ENCODE measurements at regions not wholly inside any gene's neighbourhood (a gene's known extent, or its start where the extent isn't known, plus 50 kb on each side); places are given as distances from the start of the nearest gene placed in this dataset.

DNA sequence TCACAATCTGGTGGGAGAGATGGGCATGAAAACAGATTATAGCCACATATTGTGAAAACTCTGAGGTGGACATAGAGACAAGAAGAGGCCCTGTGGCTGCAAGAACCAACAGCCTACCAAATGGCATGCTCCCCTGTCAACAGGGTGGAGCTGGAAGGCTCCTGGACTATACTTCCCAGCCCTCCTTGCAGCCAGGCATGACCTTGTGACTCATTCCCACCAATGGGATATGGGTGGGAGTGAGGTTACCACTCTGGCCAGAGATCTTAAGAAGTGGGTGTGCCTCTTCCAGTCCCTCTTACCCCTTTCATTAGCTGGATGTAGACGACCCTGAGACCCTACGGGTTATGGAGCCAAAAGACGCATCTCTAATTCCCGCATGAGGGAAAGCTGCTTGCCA lies 126.4 kb upstream of the ZBED5 start:
- no peak for DNase-seq (ENCODE audit: low read depth)
- no peak overlapping the region for H3K4me3 ChIP-seq (ENCODE audit: low read depth, low read length)
- TF ChIP-seq, protein P1, sequence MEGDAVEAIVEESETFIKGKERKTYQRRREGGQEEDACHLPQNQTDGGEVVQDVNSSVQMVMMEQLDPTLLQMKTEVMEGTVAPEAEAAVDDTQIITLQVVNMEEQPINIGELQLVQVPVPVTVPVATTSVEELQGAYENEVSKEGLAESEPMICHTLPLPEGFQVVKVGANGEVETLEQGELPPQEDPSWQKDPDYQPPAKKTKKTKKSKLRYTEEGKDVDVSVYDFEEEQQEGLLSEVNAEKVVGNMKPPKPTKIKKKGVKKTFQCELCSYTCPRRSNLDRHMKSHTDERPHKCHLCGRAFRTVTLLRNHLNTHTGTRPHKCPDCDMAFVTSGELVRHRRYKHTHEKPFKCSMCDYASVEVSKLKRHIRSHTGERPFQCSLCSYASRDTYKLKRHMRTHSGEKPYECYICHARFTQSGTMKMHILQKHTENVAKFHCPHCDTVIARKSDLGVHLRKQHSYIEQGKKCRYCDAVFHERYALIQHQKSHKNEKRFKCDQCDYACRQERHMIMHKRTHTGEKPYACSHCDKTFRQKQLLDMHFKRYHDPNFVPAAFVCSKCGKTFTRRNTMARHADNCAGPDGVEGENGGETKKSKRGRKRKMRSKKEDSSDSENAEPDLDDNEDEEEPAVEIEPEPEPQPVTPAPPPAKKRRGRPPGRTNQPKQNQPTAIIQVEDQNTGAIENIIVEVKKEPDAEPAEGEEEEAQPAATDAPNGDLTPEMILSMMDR (IDR thresholded peaks at IDR 0.05; ENCODE audit: low read depth, low read length, missing control alignments) = no peak

DNA sequence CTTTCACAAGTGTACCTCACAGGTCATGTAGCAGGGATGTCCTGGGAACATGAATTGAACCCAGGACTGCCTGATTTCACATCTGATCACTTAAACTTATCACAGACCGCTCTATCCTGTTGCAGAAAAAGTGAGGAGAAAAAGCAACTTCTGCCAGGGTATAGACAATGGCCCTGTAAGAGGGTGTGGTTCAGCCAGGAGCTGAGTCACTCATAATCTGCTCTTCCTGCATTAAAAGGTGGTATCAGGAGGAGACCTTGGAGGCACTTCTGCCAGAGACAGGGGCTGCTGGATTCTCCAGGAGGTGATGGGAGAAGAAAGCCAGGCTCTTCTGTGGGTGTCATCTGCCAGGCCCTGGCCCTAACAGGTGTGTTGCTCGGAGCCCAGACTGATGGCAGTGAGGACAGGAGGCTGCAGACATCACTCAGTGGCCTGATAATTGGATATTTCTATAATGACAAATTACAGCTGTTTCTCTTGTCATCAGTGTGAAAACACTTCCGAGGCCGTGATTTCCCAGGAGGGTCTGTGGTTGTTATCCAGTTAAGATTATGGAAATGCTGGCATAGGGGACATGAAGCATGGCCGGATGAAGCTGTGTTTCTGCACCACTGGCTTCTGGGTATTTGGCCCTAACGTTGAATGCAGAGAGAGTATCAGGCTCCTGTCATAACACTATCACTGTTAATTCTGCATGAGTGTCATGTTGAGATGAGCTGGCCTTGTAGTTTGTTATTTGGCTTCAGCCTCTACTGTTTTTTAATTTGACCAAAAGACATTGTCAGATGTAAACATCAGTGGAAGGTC lies 125.1 kb upstream of the ZBED5 start:
- TF ChIP-seq, protein P1 (IDR thresholded peaks at IDR 0.05; ENCODE audit: low read depth, low read length, missing control alignments) = no peak
- H3K4me3 ChIP-seq (ENCODE audit: low read depth, low read length) = no peak overlapping the region
- no peak for DNase-seq (ENCODE audit: low read depth)

DNA sequence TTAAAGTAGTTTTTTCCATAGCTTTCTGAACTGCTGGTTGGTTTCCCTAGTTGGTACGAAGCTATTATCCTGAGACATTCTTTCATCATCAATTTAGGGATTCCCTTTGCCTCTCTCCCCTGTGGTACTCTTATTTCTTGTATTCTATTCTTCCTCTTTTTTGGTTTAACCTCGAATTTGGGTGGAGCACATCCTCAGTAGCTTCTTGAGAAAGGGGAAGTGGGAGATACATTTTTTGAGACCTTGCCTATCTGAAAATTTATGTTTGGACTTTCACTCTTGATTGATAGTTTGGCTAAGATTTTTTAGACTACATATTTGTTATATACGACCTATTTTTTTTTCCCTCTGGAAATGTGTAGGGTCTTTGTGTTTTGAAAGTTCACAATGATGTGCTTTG lies 121.7 kb upstream of the ZBED5 start:
- H3K4me3 ChIP-seq (ENCODE audit: low read depth, low read length) = no peak overlapping the region
- peak; percentile 27 for DNase-seq (ENCODE audit: low read depth)
- TF ChIP-seq, protein P1 (IDR thresholded peaks at IDR 0.05; ENCODE audit: low read depth, low read length, missing control alignments) = no peak

DNA sequence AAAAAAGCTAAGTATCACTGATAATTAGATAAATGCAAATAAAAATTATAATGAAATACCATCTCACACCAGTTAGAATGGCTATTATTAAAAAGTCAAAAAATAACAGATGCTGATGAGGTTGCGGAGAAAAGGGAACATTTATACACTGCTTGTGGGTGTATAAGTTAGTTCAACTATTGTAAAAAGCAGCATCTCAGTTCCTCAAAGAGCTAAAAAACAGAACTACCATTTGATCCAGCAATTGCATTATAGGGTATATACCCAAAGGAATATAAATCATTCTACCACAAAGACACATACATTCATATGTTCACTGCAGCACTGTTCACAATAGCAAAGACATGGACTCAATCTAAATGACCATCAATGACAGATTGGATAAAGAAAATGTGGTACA lies 120.3 kb upstream of the ZBED5 start:
- H3K4me3 ChIP-seq (ENCODE audit: low read depth, low read length) = no peak overlapping the region
- no peak for DNase-seq (ENCODE audit: low read depth)
- TF ChIP-seq, protein P1 (IDR thresholded peaks at IDR 0.05; ENCODE audit: low read depth, low read length, missing control alignments) = no peak

DNA sequence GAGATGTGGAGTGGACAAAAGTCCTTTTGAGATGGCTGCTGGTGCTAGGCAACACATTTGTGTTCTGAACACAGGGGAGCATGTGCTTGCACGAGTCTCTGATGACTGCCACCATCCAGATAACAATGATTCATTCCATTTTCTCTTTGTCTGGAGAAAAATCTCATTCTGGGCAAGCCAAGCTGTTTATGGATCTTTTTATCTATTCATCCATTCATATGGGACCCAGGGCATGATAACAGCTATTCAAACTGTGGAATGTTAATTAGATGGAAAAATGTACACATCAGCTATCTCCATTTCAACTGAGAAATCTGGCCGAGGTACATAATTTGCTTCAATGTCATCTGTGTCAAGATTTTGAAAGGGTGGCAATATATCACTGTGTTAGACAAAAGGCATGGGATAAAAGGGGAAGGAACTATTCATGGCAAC lies 117.5 kb upstream of the ZBED5 start:
- H3K4me3 ChIP-seq (ENCODE audit: low read depth, low read length) = no peak overlapping the region
- TF ChIP-seq, protein P1 (IDR thresholded peaks at IDR 0.05; ENCODE audit: low read depth, low read length, missing control alignments) = no peak
- no peak for DNase-seq (ENCODE audit: low read depth)

DNA sequence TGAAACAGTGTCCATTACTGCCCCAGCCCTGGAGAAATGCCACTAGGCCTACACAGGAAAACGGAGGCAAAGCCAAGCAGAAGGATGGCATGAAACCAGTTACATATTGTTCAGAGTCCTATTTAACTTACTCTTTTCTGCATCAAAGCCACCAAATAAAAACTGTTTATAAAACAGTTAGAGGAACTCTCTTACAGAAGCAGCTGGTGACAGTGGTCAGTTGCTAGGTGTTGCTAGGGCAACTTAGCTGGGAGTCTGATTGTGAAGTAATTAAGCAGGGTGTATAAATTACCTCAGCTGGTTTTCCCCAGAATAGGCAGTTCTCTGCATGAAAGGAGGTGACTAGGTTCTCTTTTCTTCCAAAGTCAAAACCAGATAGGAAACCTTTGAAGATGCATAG lies 115.6 kb upstream of the ZBED5 start:
- DNase-seq (ENCODE audit: low read depth) = no peak
- no peak overlapping the region for H3K4me3 ChIP-seq (ENCODE audit: low read depth, low read length)
- TF ChIP-seq, protein P1 (IDR thresholded peaks at IDR 0.05; ENCODE audit: low read depth, low read length, missing control alignments) = no peak

DNA sequence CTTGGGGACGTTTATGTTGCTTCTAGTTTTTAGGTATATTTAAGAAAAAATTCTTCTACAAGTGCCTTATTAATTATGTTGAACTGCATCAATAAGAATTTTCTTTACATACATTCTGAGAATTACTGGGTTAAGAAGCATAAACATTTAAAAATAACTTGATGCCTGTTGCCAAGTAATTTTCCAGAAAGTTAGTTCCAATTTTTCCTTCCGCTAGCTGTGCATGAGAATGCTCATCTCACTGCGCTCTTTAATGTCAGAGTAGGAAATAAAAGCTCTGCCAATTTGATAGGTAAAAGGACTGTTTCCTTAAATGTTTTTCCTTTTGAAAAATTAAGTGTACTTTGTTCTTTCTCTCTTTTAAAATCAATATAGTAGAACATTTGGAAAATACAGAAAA lies 113.1 kb upstream of the ZBED5 start:
- no peak overlapping the region for H3K4me3 ChIP-seq (ENCODE audit: low read depth, low read length)
- TF ChIP-seq, protein P1 (IDR thresholded peaks at IDR 0.05; ENCODE audit: low read depth, low read length, missing control alignments) = no peak
- no peak for DNase-seq (ENCODE audit: low read depth)

Data from GM12864 (cell line).